Endothelial cell of umbilical vein (primary cell): ENCODE measurements at regions not wholly inside any gene's neighbourhood (a gene's known extent, or its start where the extent isn't known, plus 50 kb on each side); places are given as distances from the start of the nearest gene placed in this dataset.

Experiments used
- CTCF ChIP-seq, 2 donors: IDR thresholded peaks; 1 replicate in 1 of 2; 2 replicates in 1 of 2; pipeline ENCODE4 v1.5.1; 2011; ENCODE audit warnings: low read length in 2 of 2, mild to moderate bottlenecking in 2 of 2, moderate library complexity in 2 of 2, control low read depth in 1 of 2, inconsistent platforms in 1 of 2, low read depth in 1 of 2; ENCODE audit not compliant: insufficient read depth in 1 of 2; ENCODE audit errors: extremely low read depth in 1 of 2
- EZH2 ChIP-seq: IDR thresholded peaks from 2 replicates; pipeline ENCODE4 v1.6.1; 2012; ENCODE audit warnings: borderline replicate concordance, low read depth, mild to moderate bottlenecking, moderate library complexity, low read length, inconsistent platforms; ENCODE audit not compliant: severe bottlenecking
- FOS ChIP-seq: IDR thresholded peaks from 2 replicates; pipeline ENCODE4 v1.6.1; 2011; ENCODE audit warnings: mild to moderate bottlenecking, low read length, moderate library complexity, borderline replicate concordance; ENCODE audit not compliant: insufficient read depth
- GATA2 ChIP-seq: IDR thresholded peaks from 2 replicates; pipeline ENCODE4 v1.7.0; 2011; ENCODE audit warnings: low read depth, mild to moderate bottlenecking, moderate library complexity, mixed read lengths, low read length; ENCODE audit not compliant: insufficient read length, insufficient read depth
- MAX ChIP-seq: IDR thresholded peaks from 2 replicates; pipeline ENCODE4 v1.6.1; 2011; ENCODE audit not compliant: insufficient read depth, insufficient read length
- POLR2A ChIP-seq: IDR thresholded peaks from 2 replicates; pipeline ENCODE4 v1.6.1; 2012; ENCODE audit warnings: low read depth, mild to moderate bottlenecking, control low read depth, low read length
- POLR2AphosphoS5 ChIP-seq: IDR thresholded peaks from 2 replicates; pipeline ENCODE4 v1.6.1; 2012; ENCODE audit warnings: low read depth, mild to moderate bottlenecking, control low read depth, low read length, moderate library complexity; ENCODE audit not compliant: insufficient read depth

GRCh38 chr1:209416039-209416438 lies 167.5 kb upstream of the CAMK1G start:
- TF ChIP-seq MAX (no peak), FOS (no peak), POLR2A (no peak), POLR2AphosphoS5 (no peak), CTCF (IDR thresholded peaks at IDR 0.05; ENCODE audit: extremely low read depth in 1 of 2, insufficient read depth in 1 of 2, low read depth in 1 of 2, low read length in 2 of 2) (no peak), EZH2 (no peak), GATA2 (no peak)
